ENCODE measurements at regions not wholly inside any gene's neighbourhood (a gene's known extent, or its start where the extent isn't known, plus 50 kb on each side); places are given as distances from the start of the nearest gene placed in this dataset.

- TF ChIP-seq, protein P1, sequence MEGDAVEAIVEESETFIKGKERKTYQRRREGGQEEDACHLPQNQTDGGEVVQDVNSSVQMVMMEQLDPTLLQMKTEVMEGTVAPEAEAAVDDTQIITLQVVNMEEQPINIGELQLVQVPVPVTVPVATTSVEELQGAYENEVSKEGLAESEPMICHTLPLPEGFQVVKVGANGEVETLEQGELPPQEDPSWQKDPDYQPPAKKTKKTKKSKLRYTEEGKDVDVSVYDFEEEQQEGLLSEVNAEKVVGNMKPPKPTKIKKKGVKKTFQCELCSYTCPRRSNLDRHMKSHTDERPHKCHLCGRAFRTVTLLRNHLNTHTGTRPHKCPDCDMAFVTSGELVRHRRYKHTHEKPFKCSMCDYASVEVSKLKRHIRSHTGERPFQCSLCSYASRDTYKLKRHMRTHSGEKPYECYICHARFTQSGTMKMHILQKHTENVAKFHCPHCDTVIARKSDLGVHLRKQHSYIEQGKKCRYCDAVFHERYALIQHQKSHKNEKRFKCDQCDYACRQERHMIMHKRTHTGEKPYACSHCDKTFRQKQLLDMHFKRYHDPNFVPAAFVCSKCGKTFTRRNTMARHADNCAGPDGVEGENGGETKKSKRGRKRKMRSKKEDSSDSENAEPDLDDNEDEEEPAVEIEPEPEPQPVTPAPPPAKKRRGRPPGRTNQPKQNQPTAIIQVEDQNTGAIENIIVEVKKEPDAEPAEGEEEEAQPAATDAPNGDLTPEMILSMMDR (IDR thresholded peaks at IDR 0.05 in 4 of 5, conservative IDR thresholded peaks at IDR 0.05 in 1 of 5) = no peak
- TF ChIP-seq POLR2A (IDR thresholded peaks at IDR 0.05) = no peak
These were observed 221.4 kb downstream of the PTPRU start for GRCh38 chr1:29457496-29458368.

Data from gastrocnemius medialis (tissue), 4 donors.